ENCODE measurements at regions not wholly inside any gene's neighbourhood (a gene's known extent, or its start where the extent isn't known, plus 50 kb on each side); places are given as distances from the start of the nearest gene placed in this dataset.

GRCh38 chr13:90576067-90576466 lies 771.4 kb upstream of the MIR17HG start:
- DNase-seq (ENCODE audit: low read depth, low spot score) (no peak), ATAC-seq (no peak)
- Histone ChIP-seq H3K4me1 (ENCODE audit: control insufficient read depth in 1 of 2, insufficient read depth in 2 of 2, low read length in 2 of 2) (no peaks in the 10 kb centered on the region), H3K9me3 (ENCODE audit: control insufficient read depth in 1 of 2, insufficient read depth in 1 of 2, low read depth in 1 of 2, low read length in 2 of 2) (no peaks in the 10 kb centered on the region), H3K4me3 (replicated peaks in 1 of 2; ENCODE audit: low read depth in 1 of 2, low read length in 2 of 2) (no peak overlapping the region), H3K79me2 (ENCODE audit: insufficient read depth, low read length) (no peaks in the 10 kb centered on the region), H3K27me3 (ENCODE audit: insufficient read depth, low read length) (no peaks in the 10 kb centered on the region), H3K36me3 (ENCODE audit: control insufficient read depth in 1 of 2, insufficient read depth in 2 of 2, low read length in 2 of 2) (no peaks in the 10 kb centered on the region), H4K20me1 (ENCODE audit: insufficient read depth) (no peaks in the 10 kb centered on the region), H3K9me2 (ENCODE audit: insufficient read depth) (no peaks in the 10 kb centered on the region), H3K4me2 (ENCODE audit: low read length) (no peak overlapping the region), H3K27ac (ENCODE audit: low read depth, low read length) (no peak overlapping the region), H2AFZ (ENCODE audit: low read depth, low read length, poor library complexity, severe bottlenecking) (no peak overlapping the region), H3K9ac (ENCODE audit: low read length) (no peak overlapping the region)
- RAD21 ChIA-PET (ENCODE audit: low non-redundant PET in 1 of 2, low total read pairs in 2 of 2, uncharacterized antibody in 2 of 2, unreplicated experiment in 2 of 2), result interaction anchor here in 1 of 2 experiments (0.5 kb wide), 1 partner anchor 14 kb away, joined by 3 read pairs; no protein-coding TSS in a partner anchor
- POLR2A ChIA-PET, result no interaction called here
- no TSS peak for BruUV-seq (replicated peaks)
- intact Hi-C loops (cut with micrococcal nuclease), result no loop called here
- CTCF ChIA-PET, result no interaction called here
- TF ChIP-seq EZH2phosphoT487 (IDR thresholded peaks at IDR 0.05; ENCODE audit: borderline replicate concordance), result no peak
- no peak for TF ChIP-seq FOSL1 (IDR thresholded peaks at IDR 0.05; ENCODE audit: low read depth)
- no peak for TF ChIP-seq EGR1 (IDR thresholded peaks at IDR 0.05; ENCODE audit: low read depth)
- no peak for TF ChIP-seq CEBPB (IDR thresholded peaks at IDR 0.05; ENCODE audit: low read depth)
- no peak for TF ChIP-seq REST (IDR thresholded peaks at IDR 0.05; ENCODE audit: low read depth)
- TF ChIP-seq POLR2AphosphoS5 (IDR thresholded peaks at IDR 0.05; ENCODE audit: low read depth, low read length), result no peak
- TF ChIP-seq ZFX (IDR thresholded peaks at IDR 0.05), result no peak
- TF ChIP-seq SP1 (IDR thresholded peaks at IDR 0.05; ENCODE audit: low read depth), result no peak
- no peak for TF ChIP-seq POLR2A (IDR thresholded peaks at IDR 0.05; ENCODE audit: borderline replicate concordance, extremely low read depth, insufficient read depth, insufficient read length)
- no peak for TF ChIP-seq SIN3A (IDR thresholded peaks at IDR 0.05; ENCODE audit: low read depth)
- no peak for TF ChIP-seq ZBTB33 (IDR thresholded peaks at IDR 0.05; ENCODE audit: extremely low read depth, insufficient replicate concordance, low read length)
- TF ChIP-seq CTCF (IDR thresholded peaks at IDR 0.05 in 2 of 3, conservative IDR thresholded peaks at IDR 0.05 in 1 of 3; ENCODE audit: borderline replicate concordance in 1 of 3, insufficient read depth in 1 of 3, low read depth in 2 of 3, low read length in 2 of 3), result no peak
- no peak for TF ChIP-seq ATF3 (IDR thresholded peaks at IDR 0.05)
- no peak for TF ChIP-seq EZH2 (IDR thresholded peaks at IDR 0.05)
- no peak for TF ChIP-seq MAX (IDR thresholded peaks at IDR 0.05)
- TF ChIP-seq TCF7L2 (IDR thresholded peaks at IDR 0.05; ENCODE audit: borderline replicate concordance, extremely low read depth, insufficient read depth, insufficient read length), result no peak
- no peak for TF ChIP-seq JUND (IDR thresholded peaks at IDR 0.05)
- TF ChIP-seq ZNF274 (IDR thresholded peaks at IDR 0.05; ENCODE audit: low read depth, low read length), result no peak
- no peak for TF ChIP-seq YY1 (IDR thresholded peaks at IDR 0.05; ENCODE audit: extremely low read depth, insufficient replicate concordance, low read depth, low read length)
- no peak for TF ChIP-seq CBX3 (IDR thresholded peaks at IDR 0.05; ENCODE audit: low read depth)

Data from HCT116 (cell line).